Muscle layer of duodenum (tissue), 2 donors: ENCODE measurements at regions not wholly inside any gene's neighbourhood (a gene's known extent, or its start where the extent isn't known, plus 50 kb on each side); places are given as distances from the start of the nearest gene placed in this dataset.
"Not testable (repeated sequence)": the region's sequence is repeated elsewhere in the genome, so short reads cannot be mapped to it uniquely, and the experiment has no call there.

Source experiments
- H3K27ac ChIP-seq: one replicate; pipeline ENCODE4 v1.7.0; 2013; ENCODE audit warnings: mild to moderate bottlenecking, low read length
- H3K27me3 ChIP-seq: one replicate; pipeline ENCODE4 v1.7.0; 2013; ENCODE audit warnings: low read depth, mild to moderate bottlenecking, control low read depth, low read length
- H3K36me3 ChIP-seq, 2 donors: one replicate each; pipeline ENCODE4 v1.7.0; 2013; ENCODE audit warnings: low read length in 2 of 2, control low read depth in 1 of 2, mild to moderate bottlenecking in 1 of 2; ENCODE audit not compliant: insufficient read depth in 2 of 2, control insufficient read depth in 1 of 2
- H3K4me1 ChIP-seq, 2 donors: one replicate each; pipeline ENCODE4 v1.7.0; 2013; ENCODE audit warnings: low read length in 2 of 2, mild to moderate bottlenecking in 2 of 2, control low read depth in 1 of 2, moderate library complexity in 1 of 2; ENCODE audit not compliant: insufficient read depth in 2 of 2, control insufficient read depth in 1 of 2
- H3K4me3 ChIP-seq, 2 donors: one replicate each; pipeline ENCODE4 v1.7.0; 2013; ENCODE audit warnings: low read length in 2 of 2, low read depth in 1 of 2, mild to moderate bottlenecking in 1 of 2
- H3K9me3 ChIP-seq, 2 donors: one replicate each; pipeline ENCODE4 v1.7.0; 2013; ENCODE audit warnings: low read length in 2 of 2, control low read depth in 1 of 2, mild to moderate bottlenecking in 1 of 2; ENCODE audit not compliant: control insufficient read depth in 1 of 2
- donor health status: healthy.

DNA sequence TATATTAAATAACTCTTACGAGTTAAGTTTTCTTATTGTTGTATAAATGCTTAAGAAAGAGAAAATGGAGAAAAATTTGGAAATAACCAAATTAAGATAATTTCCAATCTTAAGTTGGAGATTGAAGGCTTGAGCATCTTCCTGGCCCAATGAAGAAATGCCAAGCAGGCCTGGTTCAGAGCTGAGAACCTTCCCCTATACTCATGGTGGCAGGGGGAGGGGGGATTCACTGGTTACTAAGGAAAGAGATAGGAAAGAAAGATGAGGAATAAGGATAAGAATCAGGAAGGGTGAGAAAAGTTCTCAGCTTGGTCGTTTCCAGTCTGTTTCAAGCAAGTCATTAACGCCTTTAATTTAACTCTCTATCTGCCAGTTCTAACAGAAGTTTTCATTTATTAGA lies 166.2 kb downstream of the AVL9 start:
- H3K4me1 ChIP-seq = no peaks in the 10 kb centered on the region
- no peaks in the 10 kb centered on the region for H3K36me3 ChIP-seq
- H3K4me3 ChIP-seq = no peak overlapping the region
- H3K9me3 ChIP-seq = no peaks in the 10 kb centered on the region
- H3K27ac ChIP-seq = no peak overlapping the region
- no peaks in the 10 kb centered on the region for H3K27me3 ChIP-seq

DNA sequence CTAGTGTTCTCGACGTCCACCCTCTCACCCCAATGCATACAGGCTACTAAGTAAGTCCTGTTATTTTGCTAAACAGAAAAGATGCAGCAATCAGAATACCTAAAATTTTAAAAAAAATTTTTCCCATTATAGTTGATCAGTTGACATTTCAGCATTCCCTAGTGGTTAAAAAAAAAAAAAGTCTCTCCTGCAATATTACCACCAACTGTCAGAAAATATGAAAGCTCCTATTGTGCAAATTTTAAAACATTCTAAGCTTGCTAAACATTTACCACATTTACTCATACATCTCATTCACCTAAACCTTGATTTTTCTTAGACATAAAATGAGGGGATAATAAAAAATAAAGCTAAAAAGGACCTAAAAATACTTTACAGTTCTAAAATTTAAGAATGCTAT lies 165.6 kb downstream of the AVL9 start:
- no peaks in the 10 kb centered on the region for H3K27me3 ChIP-seq
- no peak overlapping the region for H3K4me3 ChIP-seq
- no peaks in the 10 kb centered on the region for H3K36me3 ChIP-seq
- no peak overlapping the region for H3K27ac ChIP-seq
- H3K4me1 ChIP-seq = no peaks in the 10 kb centered on the region
- H3K9me3 ChIP-seq = no peaks in the 10 kb centered on the region

DNA sequence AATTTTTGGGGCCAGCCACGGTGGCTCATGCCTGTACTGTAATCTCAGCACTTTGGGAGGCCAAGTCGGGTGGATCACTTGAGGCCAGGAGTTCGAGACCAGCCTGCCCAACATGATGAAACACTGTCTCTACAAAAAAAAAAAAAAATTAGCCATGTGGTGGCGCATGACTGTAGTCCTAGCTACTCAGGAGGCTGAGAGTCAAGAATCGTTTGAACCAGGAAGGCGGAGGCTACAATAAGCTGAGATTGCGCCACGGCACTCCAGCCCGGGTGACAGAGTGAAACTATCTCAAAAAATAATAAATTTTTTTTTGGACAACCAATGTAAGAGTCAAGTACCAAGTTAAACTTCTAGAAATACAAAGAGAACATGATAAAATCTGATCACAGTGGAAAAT lies 164.6 kb downstream of the AVL9 start:
- H3K4me1 ChIP-seq = no peaks in the 10 kb centered on the region
- H3K27me3 ChIP-seq = no peaks in the 10 kb centered on the region
- H3K9me3 ChIP-seq = no peaks in the 10 kb centered on the region
- H3K27ac ChIP-seq = no peak overlapping the region
- no peak overlapping the region for H3K4me3 ChIP-seq
- no peaks in the 10 kb centered on the region for H3K36me3 ChIP-seq

DNA sequence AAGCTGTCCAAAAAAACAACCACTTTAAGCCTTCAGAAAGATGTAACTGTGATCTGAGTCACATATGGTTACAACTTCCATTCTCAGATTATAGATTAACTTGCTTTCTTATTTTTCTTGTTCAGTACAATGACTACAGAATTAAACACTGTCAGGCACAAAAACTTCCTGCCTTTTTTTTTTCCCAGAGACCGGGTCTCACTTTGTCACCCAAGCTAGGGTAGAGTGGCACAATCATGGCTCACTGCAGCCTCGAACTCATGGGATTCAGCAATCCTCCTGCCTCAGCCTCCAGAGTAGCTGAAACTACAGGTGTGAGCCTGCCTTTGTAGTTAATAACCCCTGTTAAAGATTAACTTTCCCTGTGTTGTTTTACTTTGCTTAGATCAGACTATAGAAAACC lies 163.2 kb downstream of the AVL9 start:
- no peak overlapping the region for H3K27ac ChIP-seq
- no peak overlapping the region for H3K4me3 ChIP-seq
- H3K27me3 ChIP-seq = no peaks in the 10 kb centered on the region
- no peaks in the 10 kb centered on the region for H3K36me3 ChIP-seq
- H3K9me3 ChIP-seq = no peaks in the 10 kb centered on the region
- H3K4me1 ChIP-seq = no peaks in the 10 kb centered on the region

DNA sequence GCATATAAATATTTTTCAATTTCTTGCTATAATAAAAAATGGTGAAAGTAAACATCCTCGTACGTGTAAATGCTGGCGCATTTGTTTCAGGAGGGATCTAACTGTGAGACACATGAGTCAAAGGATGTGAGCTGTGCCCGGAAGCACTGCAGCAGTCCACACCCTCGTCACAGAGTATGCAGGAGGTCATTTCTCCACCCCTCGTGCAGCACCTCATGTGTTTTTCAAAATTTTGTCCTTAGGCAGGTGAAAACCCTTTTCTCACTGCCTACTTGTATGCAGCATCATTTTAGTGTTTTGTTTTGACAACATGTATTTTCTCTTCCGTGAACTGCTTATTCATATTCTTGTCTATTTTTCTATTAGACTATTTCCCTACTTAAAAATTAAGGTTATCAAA lies 162.7 kb downstream of the AVL9 start:
- no peaks in the 10 kb centered on the region for H3K9me3 ChIP-seq
- no peaks in the 10 kb centered on the region for H3K36me3 ChIP-seq
- H3K4me3 ChIP-seq = no peak overlapping the region
- no peaks in the 10 kb centered on the region for H3K4me1 ChIP-seq
- no peak overlapping the region for H3K27ac ChIP-seq
- H3K27me3 ChIP-seq = no peaks in the 10 kb centered on the region

DNA sequence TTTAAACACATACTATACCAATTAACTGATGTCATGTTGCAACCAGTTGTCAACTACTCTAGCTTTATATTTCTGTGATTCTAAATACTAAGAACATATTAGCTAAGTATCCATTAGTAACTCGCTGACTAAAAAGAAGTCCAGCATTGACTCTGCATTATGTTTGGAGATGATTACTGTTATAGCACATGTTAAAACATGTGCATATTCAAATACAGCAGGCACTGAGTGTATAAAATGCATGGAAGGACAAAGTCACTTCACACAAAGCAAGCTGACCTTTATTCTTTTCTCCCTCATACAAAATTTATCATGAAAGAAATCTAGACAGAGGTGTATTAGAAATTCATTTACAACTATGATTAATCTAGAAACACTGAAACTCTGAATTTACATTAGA lies 159.3 kb downstream of the AVL9 start:
- not testable (repeated sequence) for H3K9me3 ChIP-seq, H3K36me3 ChIP-seq, H3K4me1 ChIP-seq, H3K4me3 ChIP-seq, H3K27ac ChIP-seq, H3K27me3 ChIP-seq

DNA sequence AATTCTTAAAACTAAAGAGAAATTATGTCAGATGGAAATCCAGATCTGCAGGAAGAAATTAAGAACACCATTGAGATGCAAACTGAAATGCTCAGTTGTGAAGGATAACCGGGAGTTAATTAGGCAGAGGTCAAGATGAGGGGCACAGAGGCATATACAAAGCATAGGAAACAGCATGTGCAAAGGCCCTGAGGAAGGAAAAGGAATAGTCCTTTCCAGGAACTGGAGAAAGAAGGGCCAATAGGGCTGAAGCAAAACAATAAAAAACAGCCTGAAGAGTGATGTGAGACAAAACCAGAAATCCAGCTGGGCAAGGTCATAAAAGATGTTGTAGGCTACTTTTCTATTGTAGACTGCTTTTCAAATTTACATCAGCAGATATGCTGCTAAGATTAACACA lies 155.1 kb downstream of the AVL9 start:
- H3K9me3 ChIP-seq, H3K4me1 ChIP-seq, H3K27me3 ChIP-seq, H3K4me3 ChIP-seq, H3K36me3 ChIP-seq, H3K27ac ChIP-seq: not testable (repeated sequence)

DNA sequence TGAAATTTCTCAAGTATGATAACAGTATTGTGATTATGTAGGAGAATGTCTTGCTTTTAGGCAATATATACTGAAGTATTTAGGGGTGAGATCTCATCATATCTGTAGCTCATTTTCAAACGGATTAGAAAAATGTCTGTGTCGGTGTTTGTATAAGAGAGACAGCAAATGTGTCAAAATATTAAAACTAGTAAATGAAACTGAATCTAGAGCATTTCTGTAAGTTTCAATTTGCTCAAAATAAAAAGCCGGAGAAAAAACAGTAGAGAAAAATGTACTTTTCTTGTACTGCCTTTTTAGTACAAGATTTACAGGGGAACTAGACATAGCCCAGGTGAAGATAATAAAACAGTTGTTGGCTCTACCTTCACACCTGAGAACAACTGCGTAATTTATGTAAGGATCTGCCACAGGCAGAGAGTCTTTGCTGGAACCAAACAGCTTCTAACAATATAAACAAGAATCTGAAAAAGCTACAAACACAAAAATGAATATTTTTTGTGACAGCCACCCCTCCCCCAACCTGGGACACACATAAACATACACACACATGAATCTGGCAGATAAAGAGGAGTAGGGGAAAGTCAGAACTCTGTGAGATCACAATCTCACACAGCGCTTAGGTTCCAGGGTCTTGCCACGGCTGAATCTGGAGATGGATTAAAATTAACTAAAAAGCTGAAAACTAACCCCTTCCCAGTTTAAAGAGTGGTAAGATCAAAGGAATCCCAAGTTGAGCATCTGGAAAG lies 153.3 kb downstream of the AVL9 start:
- Histone ChIP-seq H3K36me3 (no peaks in the 10 kb centered on the region), H3K4me3 (no peak overlapping the region), H3K27me3 (no peaks in the 10 kb centered on the region), H3K9me3 (no peaks in the 10 kb centered on the region), H3K4me1 (no peaks in the 10 kb centered on the region), H3K27ac (no peak overlapping the region)

DNA sequence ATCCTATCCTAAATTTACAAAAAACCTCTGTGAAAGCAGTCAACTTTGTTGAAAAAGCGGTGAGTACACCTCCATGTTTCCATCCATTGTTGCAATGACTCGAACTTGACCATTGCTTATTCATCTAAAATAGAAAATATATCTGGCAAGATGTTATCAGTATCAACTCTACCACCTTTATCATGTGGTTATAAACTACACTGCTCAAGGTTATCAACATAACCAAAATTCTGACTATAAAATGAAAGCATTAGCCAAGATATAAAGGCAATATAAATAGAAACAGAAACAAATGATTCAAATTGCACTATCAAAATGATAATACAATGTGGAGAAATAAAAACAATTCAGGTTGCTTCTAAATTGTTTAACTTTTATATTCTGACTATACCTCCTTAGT lies 150.0 kb downstream of the AVL9 start:
- H3K27me3 ChIP-seq, H3K9me3 ChIP-seq, H3K36me3 ChIP-seq, H3K4me3 ChIP-seq, H3K27ac ChIP-seq, H3K4me1 ChIP-seq: not testable (repeated sequence)

DNA sequence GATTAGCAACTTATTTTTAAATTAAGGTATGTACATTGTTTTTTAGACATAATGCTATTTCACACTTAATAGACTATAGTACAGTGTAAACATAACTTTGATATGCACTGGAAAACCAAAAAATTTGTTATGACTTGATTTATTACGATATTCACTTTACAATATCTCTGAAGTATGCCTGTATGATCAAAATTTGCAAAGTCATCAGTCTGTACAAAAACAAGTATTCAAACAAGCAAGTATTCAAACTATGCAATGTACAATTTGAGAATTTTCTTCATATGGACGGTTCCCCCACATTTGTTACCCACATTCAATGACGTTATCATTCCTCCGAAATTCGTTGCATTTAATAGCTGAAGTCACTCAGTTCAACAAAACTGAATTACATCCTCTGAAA lies 147.9 kb downstream of the AVL9 start:
- Histone ChIP-seq H3K9me3 (peaks cover 0 to under 1% of the 10 kb centered on the region in 2 donors), H3K27me3 (no peaks in the 10 kb centered on the region), H3K27ac (no peak overlapping the region), H3K4me3 (no peak overlapping the region), H3K4me1 (no peaks in the 10 kb centered on the region), H3K36me3 (peaks cover 0 to 4% of the 10 kb centered on the region in 2 donors)

DNA sequence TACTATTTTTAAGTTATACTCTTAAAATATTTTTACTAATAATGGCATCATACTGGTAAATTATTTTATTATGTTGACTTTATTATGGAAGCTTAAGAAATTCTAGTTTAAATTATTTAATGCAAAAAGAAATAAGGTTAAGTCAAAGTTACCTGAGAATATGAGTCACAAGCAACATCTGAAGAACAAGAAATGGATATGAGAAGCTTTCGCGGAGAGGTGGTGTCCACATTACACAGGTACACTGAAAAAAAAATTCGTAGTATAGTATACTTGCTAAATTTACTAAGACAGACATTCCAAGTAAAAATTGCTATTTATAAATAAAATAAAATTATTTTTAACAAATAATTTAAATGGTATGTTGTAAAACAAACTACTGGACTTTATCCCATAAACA lies 143.8 kb downstream of the AVL9 start:
- Histone ChIP-seq H3K36me3 (peaks cover 0 to 8% of the 10 kb centered on the region in 2 donors), H3K4me3 (no peak overlapping the region), H3K4me1 (no peaks in the 10 kb centered on the region), H3K27me3 (no peaks in the 10 kb centered on the region), H3K9me3 (peaks cover 0 to 10% of the 10 kb centered on the region in 2 donors), H3K27ac (no peak overlapping the region)

DNA sequence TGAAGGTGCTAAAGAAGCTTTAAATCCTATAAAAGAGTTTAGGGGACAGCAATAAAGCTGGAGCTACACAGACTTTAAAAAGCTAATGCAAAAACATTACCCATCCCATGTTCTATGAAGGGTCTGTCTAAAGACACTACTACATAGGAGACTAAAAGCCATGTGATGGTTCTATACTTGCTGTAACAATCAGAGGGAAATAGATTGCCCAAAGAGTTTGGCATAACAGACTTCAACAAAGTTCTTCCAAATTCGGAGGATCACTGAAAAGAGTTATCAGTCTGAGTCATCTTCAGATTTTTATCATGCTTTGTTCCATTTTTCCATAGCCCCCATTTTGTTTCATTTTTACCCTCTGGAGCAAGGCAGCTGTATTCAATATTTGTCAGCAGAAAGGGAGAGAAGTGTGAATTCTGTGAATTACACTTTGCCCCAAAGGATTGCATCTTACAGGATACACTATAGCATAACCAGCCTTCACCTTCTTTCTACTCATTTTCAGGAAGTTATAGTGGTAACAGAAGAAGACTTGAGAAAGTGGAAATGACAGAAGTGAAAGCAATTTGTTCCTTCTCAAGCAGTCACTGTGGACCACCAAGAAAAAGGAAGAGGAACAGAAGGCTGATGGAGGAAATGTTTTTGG lies 143.3 kb downstream of the AVL9 start:
- not testable (repeated sequence) for H3K27ac ChIP-seq

More for the DNA sequence above, 143.3 kb downstream of the AVL9 start:
- not testable (repeated sequence) for H3K4me1 ChIP-seq, H3K36me3 ChIP-seq, H3K27me3 ChIP-seq, H3K4me3 ChIP-seq
- peaks cover 0 to 10% of the 10 kb centered on the region in 2 donors for H3K9me3 ChIP-seq
